Stomach (tissue), 8 donors: ENCODE measurements at regions not wholly inside any gene's neighbourhood (a gene's known extent, or its start where the extent isn't known, plus 50 kb on each side); places are given as distances from the start of the nearest gene placed in this dataset.
A peak's percentile ranks its signal among the peaks of the same experiment; 100 is the strongest.

ENCODE experiments used
- DNase-seq, 2 donors: peaks; one replicate each; pipeline versions ENCODE4 v3.0.0 to v3.0.0-alpha.2; 2013 to 2019
- H3K27ac ChIP-seq, 5 donors: fragments of 200-600 bp in 4 of 5; sonication (generic) in 4 of 5; one replicate each; pipeline ENCODE4 v1.5.1; 2013 to 2019; ENCODE audit warnings: mild to moderate bottlenecking in 1 of 5, moderate library complexity in 1 of 5
- H3K27me3 ChIP-seq, 3 donors: fragments of 200-600 bp; sonication (generic); one replicate each; pipeline ENCODE4 v1.5.1; 2017 to 2019; ENCODE audit warnings: mixed run types in 1 of 3
- H3K36me3 ChIP-seq, 4 donors: fragments of 200-600 bp; sonication (generic); 1 replicate in 3 of 4; 2 replicates in 1 of 4; pipeline ENCODE4 v1.5.1; 2016 to 2019
- H3K4me1 ChIP-seq, 4 donors: fragments of 200-600 bp; sonication (generic); one replicate each; pipeline ENCODE4 v1.5.1; 2016 to 2019
- H3K4me3 ChIP-seq, 4 donors: fragments of 200-600 bp; sonication (generic) in 3 of 4; one replicate each; pipeline ENCODE4 v1.5.1; 2016 to 2019; ENCODE audit warnings: mild to moderate bottlenecking in 1 of 4
- H3K9me3 ChIP-seq, 4 donors: fragments of 200-600 bp; sonication (generic); one replicate each; pipeline ENCODE4 v1.5.1; 2016 to 2019
- EP300 ChIP-seq: sonication (generic); formaldehyde crosslinking; IDR thresholded peaks from one replicate; pipeline ENCODE4 v1.6.1; 2017; ENCODE audit warnings: antibody characterized with exemption
- POLR2A ChIP-seq, 4 donors: fragments of 450-650 bp; IDR thresholded peaks; one replicate each; pipeline ENCODE4 v1.6.1; 2016; ENCODE audit warnings: antibody characterized with exemption in 4 of 4, control low read depth in 2 of 4, mild to moderate bottlenecking in 1 of 4, moderate library complexity in 1 of 4
- POLR2AphosphoS5 ChIP-seq, 3 donors: sonication (generic); formaldehyde crosslinking; IDR thresholded peaks; one replicate each; pipeline ENCODE4 v1.6.1; 2016; ENCODE audit warnings: antibody characterized with exemption in 3 of 3
- WGBS, 5 donors: extraction: QIAGEN DNeasy Blood & Tissue Kit in 3 of 5; methylation state at CpG; one replicate each; pipeline versions ENCODE4 v1.1.5 to v1.1.7; 2013 to 2018; 5-methylcytosine and 5-hydroxymethylcytosine counted together
- intact Hi-C: fragments of 100-400 bp; cut with DNase I; formaldehyde crosslinking; loops from one replicate; pipeline ENCODE4 v1.15.1; 2023; ENCODE audit warnings: low total_unique reads
- small RNA-seq, 4 donors: library from RNA; depleted of rRNA; stranded (forward); fragments of <200 nt; gene quantifications; one replicate each; pipeline ENCODE3, GENCODE V24; 2016
- TF ChIP-seq, protein P1 (sequence below), 7 experiments: fragments of 450-650 bp in 4 of 7; fragments of 200-600 bp in 3 of 7; sonication (generic) in 3 of 7; IDR thresholded peaks; one replicate each; pipeline ENCODE4 v1.5.1; 2016 to 2019; ENCODE audit warnings: antibody characterized with exemption in 7 of 7, control low read depth in 2 of 7, mild to moderate bottlenecking in 1 of 7
- donor health status: healthy with polysubstance abuse.
- donor health status: Bipolar disorder and iron deficiency.
- donor health status: healthy.

DNA sequence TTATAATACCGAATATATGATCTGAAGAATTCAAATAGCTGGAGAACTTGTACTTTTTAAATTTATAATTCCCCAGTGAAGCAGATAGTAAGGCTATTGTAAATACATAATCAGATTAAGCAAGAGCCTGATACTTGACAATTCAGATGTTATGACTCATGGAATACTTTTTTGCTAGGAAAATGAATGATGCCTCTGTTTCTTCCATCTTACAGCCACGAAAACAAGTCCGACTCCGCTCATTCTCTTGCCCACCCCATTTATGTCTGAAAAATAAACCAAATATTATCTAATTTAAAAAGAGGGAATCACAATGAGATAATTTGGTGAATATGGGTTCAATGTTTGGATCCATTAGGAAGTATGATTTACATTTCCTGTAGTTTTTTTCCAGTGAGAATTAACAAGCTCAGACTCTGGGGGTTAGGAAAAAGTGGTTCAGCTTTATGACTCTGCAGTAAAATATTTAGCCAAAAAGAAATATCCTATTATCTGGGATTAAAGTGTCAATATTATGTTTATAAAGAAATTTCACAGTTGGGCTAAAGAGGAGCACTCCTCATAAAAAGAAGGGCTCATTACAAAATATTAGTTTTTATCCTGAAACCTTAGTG lies 50.4 kb upstream of the DAB1 start:
- Histone ChIP-seq H3K4me1 (no peaks in the 10 kb centered on the region), H3K27me3 (no peaks in the 10 kb centered on the region), H3K9me3 (no peaks in the 10 kb centered on the region), H3K27ac (no peak overlapping the region), H3K36me3 (no peaks in the 10 kb centered on the region), H3K4me3 (no peak overlapping the region)
- TF ChIP-seq, protein P1, sequence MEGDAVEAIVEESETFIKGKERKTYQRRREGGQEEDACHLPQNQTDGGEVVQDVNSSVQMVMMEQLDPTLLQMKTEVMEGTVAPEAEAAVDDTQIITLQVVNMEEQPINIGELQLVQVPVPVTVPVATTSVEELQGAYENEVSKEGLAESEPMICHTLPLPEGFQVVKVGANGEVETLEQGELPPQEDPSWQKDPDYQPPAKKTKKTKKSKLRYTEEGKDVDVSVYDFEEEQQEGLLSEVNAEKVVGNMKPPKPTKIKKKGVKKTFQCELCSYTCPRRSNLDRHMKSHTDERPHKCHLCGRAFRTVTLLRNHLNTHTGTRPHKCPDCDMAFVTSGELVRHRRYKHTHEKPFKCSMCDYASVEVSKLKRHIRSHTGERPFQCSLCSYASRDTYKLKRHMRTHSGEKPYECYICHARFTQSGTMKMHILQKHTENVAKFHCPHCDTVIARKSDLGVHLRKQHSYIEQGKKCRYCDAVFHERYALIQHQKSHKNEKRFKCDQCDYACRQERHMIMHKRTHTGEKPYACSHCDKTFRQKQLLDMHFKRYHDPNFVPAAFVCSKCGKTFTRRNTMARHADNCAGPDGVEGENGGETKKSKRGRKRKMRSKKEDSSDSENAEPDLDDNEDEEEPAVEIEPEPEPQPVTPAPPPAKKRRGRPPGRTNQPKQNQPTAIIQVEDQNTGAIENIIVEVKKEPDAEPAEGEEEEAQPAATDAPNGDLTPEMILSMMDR (IDR thresholded peaks at IDR 0.05) = no peak
- no peak for TF ChIP-seq EP300
- no peak for TF ChIP-seq POLR2AphosphoS5 (IDR thresholded peaks at IDR 0.05)
- no peak for TF ChIP-seq POLR2A (IDR thresholded peaks at IDR 0.05)
- WGBS, 5 donors = 74 to 87% (median 85%) methylated on average over 4 of the region's 4 CpGs
- peak in 1 of 2 donors; percentile 20 for DNase-seq
- intact Hi-C loops = no loop called here

Small RNA genes in the stretch of these regions (small RNA-seq; reads per million reads assigned to genes)
- gene AL445193.1 = 0 reads per million in 4 donors
